IMR-90 (cell line): ENCODE measurements at regions not wholly inside any gene's neighbourhood (a gene's known extent, or its start where the extent isn't known, plus 50 kb on each side); places are given as distances from the start of the nearest gene placed in this dataset.
A peak's percentile ranks its signal among the peaks of the same experiment; 100 is the strongest.

ENCODE experiments used
- ATAC-seq: fragments of 200-7000 bp; cut with Tn5 transposase; 2 replicates; pipeline ENCODE4 v1.9.1; 2020; ENCODE audit warnings: low read depth, mild to moderate bottlenecking, moderate library complexity
- BruUV-seq: library from RNA; stranded (reverse); fragments of 400-500 nt; replicated peaks from 2 replicates; lab custom pipeline; 2021; lab: Mats Ljungman, UMichigan
- CTCF ChIA-PET: fragments of 300-600 bp; formaldehyde crosslinking; extraction: SDS; loops from one replicate; lab custom pipeline; 2021; ENCODE audit warnings: antibody characterized with exemption; lab: Yijun Ruan, JAX
- POLR2A ChIA-PET: fragments of 300-600 bp; sonication (Branson Sonifier 250); formaldehyde crosslinking; loops from one replicate; lab custom pipeline; 2022; ENCODE audit warnings: antibody characterized with exemption; ENCODE audit not compliant: unreplicated experiment; lab: Charles Lee
- DNase-seq: peaks from one replicate; pipeline ENCODE4 v3.0.0; 2013
- H2AFZ ChIP-seq: replicated peaks from 2 replicates; pipeline ENCODE3; 2013; ENCODE audit warnings: low read length, mild to moderate bottlenecking; ENCODE audit not compliant: poor library complexity
- H2AK5ac ChIP-seq: 2 replicates; pipeline ENCODE4 v1.6.1; 2013; ENCODE audit warnings: low read depth, low read length, inconsistent platforms
- H2AK9ac ChIP-seq: replicated peaks from 2 replicates; pipeline ENCODE3; 2013; ENCODE audit warnings: mild to moderate bottlenecking, low read depth, low read length, moderate library complexity; ENCODE audit not compliant: poor library complexity
- H2BK120ac ChIP-seq: 2 replicates; pipeline ENCODE4 v1.6.1; 2013; ENCODE audit warnings: low read depth, low read length, inconsistent platforms
- H2BK15ac ChIP-seq: 3 replicates; pipeline ENCODE4 v1.6.1; 2013; ENCODE audit warnings: low read depth, low read length, inconsistent platforms
- H2BK20ac ChIP-seq: 2 replicates; pipeline ENCODE4 v1.6.1; 2013; ENCODE audit warnings: low read depth, mild to moderate bottlenecking, inconsistent platforms, low read length, moderate library complexity
- H2BK5ac ChIP-seq: 2 replicates; pipeline ENCODE4 v1.6.1; 2013; ENCODE audit warnings: mild to moderate bottlenecking, low read depth, low read length, inconsistent platforms; ENCODE audit not compliant: poor library complexity, severe bottlenecking
- H3K14ac ChIP-seq: replicated peaks from 2 replicates; pipeline ENCODE4 v1.6.1; 2013; ENCODE audit warnings: low read depth, low read length, inconsistent platforms
- H3K18ac ChIP-seq: 2 replicates; pipeline ENCODE4 v1.6.1; 2013; ENCODE audit warnings: low read depth, low read length, control low read depth
- H3K23ac ChIP-seq: 2 replicates; pipeline ENCODE4 v1.6.1; 2013; ENCODE audit warnings: low read depth, low read length, inconsistent platforms
- H3K27ac ChIP-seq: 2 replicates; pipeline ENCODE4 v1.5.1; 2013; ENCODE audit warnings: mild to moderate bottlenecking, control low read depth, low read length; ENCODE audit not compliant: insufficient read depth
- H3K27me3 ChIP-seq: 2 replicates; pipeline ENCODE4 v1.6.1; 2013; ENCODE audit warnings: low read length; ENCODE audit not compliant: control insufficient read depth, insufficient read depth
- H3K36me3 ChIP-seq: 2 replicates; pipeline ENCODE4 v1.6.1; 2013; ENCODE audit warnings: low read length, mixed read lengths; ENCODE audit not compliant: control insufficient read depth, insufficient read depth
- H3K4ac ChIP-seq: 2 replicates; pipeline ENCODE4 v1.6.1; 2013; ENCODE audit warnings: low read depth, low read length, inconsistent platforms
- H3K4me1 ChIP-seq: 2 replicates; pipeline ENCODE4 v1.6.1; 2013; ENCODE audit warnings: low read length, mixed read lengths; ENCODE audit not compliant: control insufficient read depth, insufficient read depth
- H3K4me2 ChIP-seq: 2 replicates; pipeline ENCODE4 v1.6.1; 2013; ENCODE audit warnings: low read depth, mild to moderate bottlenecking, control low read depth, low read length, moderate library complexity
- H3K4me3 ChIP-seq: 2 replicates; pipeline ENCODE4 v1.5.1; 2013; ENCODE audit warnings: low read depth, mild to moderate bottlenecking, control low read depth, low read length, moderate library complexity; ENCODE audit not compliant: insufficient read depth
- H3K56ac ChIP-seq: 2 replicates; pipeline ENCODE4 v1.6.1; 2013; ENCODE audit warnings: low read length, inconsistent platforms; ENCODE audit not compliant: insufficient read depth; ENCODE audit errors: extremely low read depth
- H3K79me1 ChIP-seq, 2 experiments: 2 replicates each; pipeline ENCODE4 v1.6.1; 2013; ENCODE audit warnings: low read length in 2 of 2, inconsistent platforms in 1 of 2, low read depth in 1 of 2
- H3K9ac ChIP-seq: 2 replicates; pipeline ENCODE4 v1.6.1; 2013; ENCODE audit warnings: low read depth, low read length, control low read depth
- H3K9me1 ChIP-seq: 2 replicates; pipeline ENCODE4 v1.6.1; 2013; ENCODE audit warnings: low read length, inconsistent platforms; ENCODE audit not compliant: insufficient read depth
- H3K9me3 ChIP-seq: 2 replicates; pipeline ENCODE4 v1.6.1; 2013; ENCODE audit warnings: low read length; ENCODE audit not compliant: control insufficient read depth, insufficient read depth
- H4K20me1 ChIP-seq: 2 replicates; pipeline ENCODE4 v1.6.1; 2013; ENCODE audit warnings: low read length, inconsistent platforms; ENCODE audit not compliant: insufficient read depth
- H4K5ac ChIP-seq: 2 replicates; pipeline ENCODE4 v1.6.1; 2013; ENCODE audit warnings: mild to moderate bottlenecking, low read depth, low read length, control low read depth
- H4K8ac ChIP-seq, 2 experiments: 2 replicates each; pipeline ENCODE4 v1.6.1; 2013; ENCODE audit warnings: low read depth in 2 of 2, low read length in 2 of 2, control low read depth in 1 of 2, inconsistent platforms in 1 of 2
- H4K91ac ChIP-seq: 2 replicates; pipeline ENCODE4 v1.6.1; 2013; ENCODE audit warnings: low read depth, low read length, inconsistent platforms; ENCODE audit not compliant: insufficient read depth
- BHLHE40 ChIP-seq: fragments of 150-350 bp; IDR thresholded peaks from 2 replicates; pipeline ENCODE4 v1.6.1; 2016; ENCODE audit warnings: mild to moderate bottlenecking, low read depth, low read length
- CTCF ChIP-seq: conservative IDR thresholded peaks from 2 replicates; pipeline ENCODE4 v1.5.1; 2012; ENCODE audit warnings: mild to moderate bottlenecking, low read depth, low read length, improper control_type of control experiment
- FOS ChIP-seq: fragments of 150-350 bp; IDR thresholded peaks from 2 replicates; pipeline ENCODE4 v1.6.1; 2016; ENCODE audit warnings: low read depth, low read length
- MAFK ChIP-seq: IDR thresholded peaks from 2 replicates; pipeline ENCODE4 v1.6.1; 2012; ENCODE audit warnings: low read depth, low read length, improper control_type of control experiment
- MAZ ChIP-seq: IDR thresholded peaks from 2 replicates; pipeline ENCODE4 v1.6.1; 2012; ENCODE audit warnings: low read depth, mild to moderate bottlenecking, low read length, improper control_type of control experiment, moderate library complexity, borderline replicate concordance
- NFE2L2 ChIP-seq: fragments of 150-350 bp; IDR thresholded peaks from 2 replicates; pipeline ENCODE4 v1.6.1; 2016; ENCODE audit warnings: low read depth, mild to moderate bottlenecking, low read length
- WGBS, 2 experiments: methylation state at CpG; one replicate each; pipeline versions ENCODE4 v1.1.5 to v1.1.7; 2013; ENCODE audit warnings: missing lambda C conversion rate in 2 of 2; ENCODE audit not compliant: insufficient read length in 1 of 2; ENCODE audit errors: extremely low coverage in 2 of 2; 5-methylcytosine and 5-hydroxymethylcytosine counted together
- dilution Hi-C: fragments of 300-500 bp; cut with HindIII; formaldehyde crosslinking; loops from one replicate; pipeline ENCODE4 v1.14.3; 2018; ENCODE audit warnings: low sequenced_read_pairs; ENCODE audit not compliant: unreplicated experiment
- in situ Hi-C: fragments of 300-500 bp; cut with MboI; formaldehyde crosslinking; loops from 3 replicates; pipeline ENCODE4 v1.14.3; 2019; ENCODE audit warnings: low sequenced_read_pairs, inconsistent platforms, mixed read lengths
- intact Hi-C: fragments of 100-400 bp; cut with micrococcal nuclease; formaldehyde crosslinking; loops from 2 replicates; pipeline ENCODE4 v1.10.0; 2022

- CTCF ChIA-PET = interaction anchor here (0.6 to 2.1 kb wide), 3 partner anchors 21 to 290 kb away, joined by 3 to 6 read pairs (median 3); no protein-coding TSS in a partner anchor
- Histone ChIP-seq H3K56ac (no peak overlapping the region), H3K9ac (peak overlapping the region; percentile 51), H4K91ac (no peak overlapping the region), H2BK5ac (peak overlapping the region; percentile 70), H3K36me3 (no peaks in the 10 kb centered on the region), H4K8ac (no peak overlapping the region), H2AK9ac (peak overlapping the region; percentile 2), H2AK5ac (no peak overlapping the region), H2AFZ (peak overlapping the region; percentile 97), H2BK120ac (no peak overlapping the region), H3K23ac (peak overlapping the region; percentile 22), H3K4me1 (no peaks in the 10 kb centered on the region), H3K79me1 (peaks cover 32 to 38% of the 10 kb centered on the region in 2 experiments), H3K27me3 (no peaks in the 10 kb centered on the region), H3K9me1 (no peaks in the 10 kb centered on the region), H3K27ac (peak overlapping the region; percentile 39; the same call in 1 of the 2 replicates), H4K5ac (no peak overlapping the region), H3K4me2 (peak overlapping the region; percentile 60), H2BK15ac (no peak overlapping the region), H3K4ac (peak overlapping the region; percentile 9; the same call in 1 of the 2 replicates), H3K9me3 (no peaks in the 10 kb centered on the region), H4K20me1 (no peaks in the 10 kb centered on the region), H2BK20ac (no peak overlapping the region), H3K18ac (no peak overlapping the region), H3K4me3 (peak overlapping the region; percentile 88), H3K14ac (0 out of 2 replicates have a peak overlapping the region, but pooled peaks have one; percentile 55)
- 3% methylated on average over 30 of the region's 92 CpGs; no CpG with 5 or more reads in 1 of the 2 experiments for WGBS, 2 experiments
- BruUV-seq = no TSS peak
- DNase-seq (peak; percentile 57), ATAC-seq (peak; percentile 53)
- TF ChIP-seq MAZ (peak; percentile 33; the same call in 1 of the 2 replicates), BHLHE40 (no peak), FOS (no peak), CTCF (0 out of 2 replicates have a peak, but pooled peaks have one; percentile 12), NFE2L2 (no peak), MAFK (no peak)
- POLR2A ChIA-PET = interaction anchor here (0.6 to 0.7 kb wide), 2 partner anchors 99 to 155 kb away, joined by 3 to 13 read pairs; no protein-coding TSS in a partner anchor
- in situ Hi-C loops (no loop called here), intact Hi-C loops (loop anchor here (1.0 to 10.0 kb wide), 6 partner anchors 74 to 672 kb away; no protein-coding TSS in a partner anchor), dilution Hi-C loops (no loop called here)
Observed at GRCh38 chr6:138692978-138693909, 80.3 kb upstream of the CCDC28A start.
